OCI-LY7 (cell line): ENCODE measurements at regions not wholly inside any gene's neighbourhood (a gene's known extent, or its start where the extent isn't known, plus 50 kb on each side); places are given as distances from the start of the nearest gene placed in this dataset.
A peak's percentile ranks its signal among the peaks of the same experiment; 100 is the strongest.

ENCODE experiments used
- BruUV-seq: library from RNA; stranded (reverse); fragments of 400-500 nt; replicated peaks from 2 replicates; lab custom pipeline; 2021; lab: Mats Ljungman, UMichigan
- CTCF ChIA-PET: fragments of 300-600 bp; sonication (Branson Sonifier 250); formaldehyde crosslinking; loops from one replicate; lab custom pipeline; 2022; ENCODE audit warnings: antibody characterized with exemption; ENCODE audit not compliant: unreplicated experiment; lab: Charles Lee
- POLR2A ChIA-PET: fragments of 300-600 bp; sonication (Branson Sonifier 250); formaldehyde crosslinking; loops from one replicate; lab custom pipeline; 2022; ENCODE audit warnings: antibody characterized with exemption; lab: Charles Lee
- DNase-seq: peaks from one replicate; pipeline ENCODE4 v3.0.0-alpha.2; 2015; ENCODE audit warnings: low spot score
- H2AFZ ChIP-seq: fragments of 200-600 bp; sonication (generic), shearing (Covaris generic); 2 replicates; pipeline ENCODE4 v1.6.1; 2014; ENCODE audit warnings: mild to moderate bottlenecking, antibody characterized with exemption, low read length, moderate library complexity
- H3K27ac ChIP-seq: fragments of 200-600 bp; sonication (generic); 2 replicates; pipeline ENCODE4 v1.5.1; 2014; ENCODE audit warnings: mixed run types, low read depth, mild to moderate bottlenecking, moderate library complexity, low read length, inconsistent platforms; ENCODE audit not compliant: poor library complexity, severe bottlenecking
- H3K36me3 ChIP-seq: fragments of 200-600 bp; sonication (generic); 2 replicates; pipeline ENCODE4 v1.6.1; 2014; ENCODE audit warnings: mild to moderate bottlenecking, antibody characterized with exemption, low read length, moderate library complexity, mixed read lengths; ENCODE audit not compliant: insufficient read depth
- H3K4me1 ChIP-seq: fragments of 200-600 bp; sonication (generic); 2 replicates; pipeline ENCODE4 v1.5.1; 2014; ENCODE audit warnings: mild to moderate bottlenecking, low read length; ENCODE audit not compliant: insufficient read depth, poor library complexity, severe bottlenecking
- H3K4me2 ChIP-seq: fragments of 200-600 bp; sonication (generic); 2 replicates; pipeline ENCODE4 v1.6.1; 2014; ENCODE audit warnings: mild to moderate bottlenecking, low read length
- H3K4me3 ChIP-seq: fragments of 200-600 bp; sonication (generic); 2 replicates; pipeline ENCODE4 v1.5.1; 2014; ENCODE audit warnings: mild to moderate bottlenecking, low read depth, low read length; ENCODE audit not compliant: poor library complexity, severe bottlenecking
- H3K79me2 ChIP-seq: fragments of 200-600 bp; sonication (generic); 2 replicates; pipeline ENCODE4 v1.6.1; 2016; ENCODE audit warnings: low read depth, mild to moderate bottlenecking, low read length, moderate library complexity, mixed read lengths; ENCODE audit not compliant: insufficient read depth
- H3K9me2 ChIP-seq: fragments of 200-600 bp; sonication (generic); 2 replicates; pipeline ENCODE4 v1.6.1; 2016; ENCODE audit warnings: mild to moderate bottlenecking, low read length, mixed read lengths; ENCODE audit not compliant: insufficient read depth
- H3K9me3 ChIP-seq: fragments of 200-600 bp; sonication (generic); 2 replicates; pipeline ENCODE4 v1.6.1; 2014; ENCODE audit warnings: mild to moderate bottlenecking, mixed run types, low read length, mixed read lengths
- H4K20me1 ChIP-seq: fragments of 200-600 bp; sonication (generic); 2 replicates; pipeline ENCODE4 v1.6.1; 2014; ENCODE audit warnings: mild to moderate bottlenecking, antibody characterized with exemption, low read length, moderate library complexity, mixed read lengths; ENCODE audit not compliant: insufficient read depth
- CTCF ChIP-seq: fragments of 200-600 bp; sonication (generic); conservative IDR thresholded peaks from 2 replicates; pipeline ENCODE4 v1.5.1; 2014; ENCODE audit warnings: mild to moderate bottlenecking, antibody characterized with exemption, low read length, moderate library complexity, mixed read lengths
- EZH2phosphoT487 ChIP-seq: fragments of 200-600 bp; sonication (generic); IDR thresholded peaks from 2 replicates; pipeline ENCODE4 v1.6.1; 2018; ENCODE audit warnings: low read depth, borderline replicate concordance, mild to moderate bottlenecking, mixed run types, antibody characterized with exemption, low read length, moderate library complexity, mixed read lengths
- intact Hi-C: fragments of 100-400 bp; cut with micrococcal nuclease; formaldehyde crosslinking; loops from one replicate; pipeline ENCODE4 v1.10.0; 2022; ENCODE audit not compliant: unreplicated experiment

GRCh38 chr2:146734821-146735190, 1110.0 kb upstream of the ACVR2A start:
- CTCF ChIA-PET, result no interaction called here

GRCh38 chr2:146734042-146734820, 1110.6 kb upstream of the ACVR2A start:
- H3K4me3 ChIP-seq, result no peak overlapping the region
- intact Hi-C loops, result loop anchor here (5.0 kb wide), 1 partner anchor 1178 kb away; no protein-coding TSS in a partner anchor
- TF ChIP-seq EZH2phosphoT487 (no peak), CTCF (peak; percentile 76)
- CTCF ChIA-PET, result no interaction called here
- H3K79me2 ChIP-seq, result no peaks in the 10 kb centered on the region
- H3K27ac ChIP-seq, result no peak overlapping the region
- no peaks in the 10 kb centered on the region for H3K4me1 ChIP-seq
- POLR2A ChIA-PET, result interaction anchor here (0.7 kb wide), 1 partner anchor 10 kb away, joined by 3 read pairs; no protein-coding TSS in a partner anchor
- no peaks in the 10 kb centered on the region for H3K9me3 ChIP-seq
- DNase-seq, result peak; percentile 22
- no peak overlapping the region for H2AFZ ChIP-seq
- H4K20me1 ChIP-seq, result no peaks in the 10 kb centered on the region
- H3K36me3 ChIP-seq, result no peaks in the 10 kb centered on the region
- H3K4me2 ChIP-seq, result no peak overlapping the region
- no TSS peak for BruUV-seq
- no peaks in the 10 kb centered on the region for H3K9me2 ChIP-seq

More at GRCh38 chr2:146734821-146735190, 1110.0 kb upstream of the ACVR2A start:
- POLR2A ChIA-PET, result no interaction called here
- BruUV-seq, result no TSS peak
- no peak overlapping the region for H3K27ac ChIP-seq
- no peak overlapping the region for H2AFZ ChIP-seq
- H3K36me3 ChIP-seq, result no peaks in the 10 kb centered on the region
- no peak overlapping the region for H3K4me2 ChIP-seq
- no peaks in the 10 kb centered on the region for H3K9me3 ChIP-seq
- DNase-seq, result no peak
- intact Hi-C loops, result loop anchor here (5.0 kb wide), 1 partner anchor 1177 kb away; no protein-coding TSS in a partner anchor
- TF ChIP-seq EZH2phosphoT487 (no peak), CTCF (no peak)
- no peak overlapping the region for H3K4me3 ChIP-seq
- H3K9me2 ChIP-seq, result no peaks in the 10 kb centered on the region
- H3K79me2 ChIP-seq, result no peaks in the 10 kb centered on the region
- H4K20me1 ChIP-seq, result no peaks in the 10 kb centered on the region
- H3K4me1 ChIP-seq, result no peaks in the 10 kb centered on the region

GRCh38 chr2:146730882-146731281, 1113.9 kb upstream of the ACVR2A start:
- Histone ChIP-seq H3K4me2 (no peak overlapping the region), H3K4me1 (no peaks in the 10 kb centered on the region), H3K36me3 (no peaks in the 10 kb centered on the region), H2AFZ (no peak overlapping the region), H3K79me2 (no peaks in the 10 kb centered on the region), H4K20me1 (no peaks in the 10 kb centered on the region), H3K9me2 (no peaks in the 10 kb centered on the region), H3K9me3 (no peaks in the 10 kb centered on the region), H3K27ac (no peak overlapping the region), H3K4me3 (no peak overlapping the region)
- no peak for DNase-seq
- intact Hi-C loops, result loop anchor here (5.0 kb wide), 1 partner anchor 1181 kb away; no protein-coding TSS in a partner anchor
- POLR2A ChIA-PET, result no interaction called here
- CTCF ChIA-PET, result no interaction called here
- BruUV-seq, result no TSS peak
- TF ChIP-seq CTCF (no peak), EZH2phosphoT487 (no peak)
